Liver (tissue), 8 donors: ENCODE measurements at regions not wholly inside any gene's neighbourhood (a gene's known extent, or its start where the extent isn't known, plus 50 kb on each side); places are given as distances from the start of the nearest gene placed in this dataset.

ENCODE experiments used
- DNase-seq: peaks from one replicate; pipeline ENCODE4 v3.0.0-alpha.2; 2017; ENCODE audit warnings: low spot score
- H3K27ac ChIP-seq, 2 donors: one replicate each; pipeline ENCODE4 v1.7.0; 2013; ENCODE audit warnings: inconsistent platforms in 2 of 2, low read length in 2 of 2, control low read depth in 1 of 2, low read depth in 1 of 2, mild to moderate bottlenecking in 1 of 2
- H3K27me3 ChIP-seq, 4 donors: one replicate each; pipeline versions ENCODE4 v1.6.1 to v1.7.0; 2013; ENCODE audit warnings: low read length in 3 of 4, inconsistent platforms in 1 of 4, mild to moderate bottlenecking in 1 of 4, moderate library complexity in 1 of 4; ENCODE audit not compliant: control insufficient read depth in 4 of 4, insufficient read depth in 4 of 4
- H3K36me3 ChIP-seq, 4 donors: one replicate each; pipeline versions ENCODE4 v1.6.1 to v1.7.0; 2013; ENCODE audit warnings: low read length in 3 of 4, mild to moderate bottlenecking in 3 of 4, low read depth in 1 of 4, moderate library complexity in 1 of 4; ENCODE audit not compliant: control insufficient read depth in 4 of 4, insufficient read depth in 3 of 4
- H3K4me1 ChIP-seq, 4 donors: one replicate each; pipeline versions ENCODE4 v1.6.1 to v1.7.0; 2013; ENCODE audit warnings: low read length in 3 of 4, mild to moderate bottlenecking in 3 of 4, moderate library complexity in 1 of 4; ENCODE audit not compliant: control insufficient read depth in 4 of 4, insufficient read depth in 4 of 4
- H3K4me3 ChIP-seq, 3 donors: one replicate each; pipeline versions ENCODE4 v1.6.1 to v1.7.0; 2013; ENCODE audit warnings: low read length in 3 of 3, control low read depth in 1 of 3, low read depth in 1 of 3, mild to moderate bottlenecking in 1 of 3
- H3K9ac ChIP-seq, 2 donors: one replicate each; pipeline ENCODE4 v1.7.0; 2013; ENCODE audit warnings: low read length in 2 of 2, mild to moderate bottlenecking in 2 of 2, moderate library complexity in 2 of 2, control low read depth in 1 of 2, low read depth in 1 of 2
- H3K9me3 ChIP-seq, 4 donors: one replicate each; pipeline versions ENCODE4 v1.6.1 to v1.7.0; 2013; ENCODE audit warnings: low read length in 3 of 4; ENCODE audit not compliant: control insufficient read depth in 4 of 4
- CTCF ChIP-seq: fragments of 150-350 bp; IDR thresholded peaks from 2 replicates; pipeline ENCODE4 v1.5.1; 2017; ENCODE audit warnings: improper control_type of control experiment, low read depth, low read length; ENCODE audit not compliant: missing input control
- EGR1 ChIP-seq, 2 donors: IDR thresholded peaks; 2 replicates each; pipeline ENCODE4 v1.6.1; 2016 to 2018; ENCODE audit warnings: antibody characterized with exemption in 2 of 2, low read depth in 2 of 2
- FOXA1 ChIP-seq: IDR thresholded peaks from 2 replicates; pipeline ENCODE4 v1.6.1; 2016; ENCODE audit warnings: antibody characterized with exemption
- FOXA2 ChIP-seq: IDR thresholded peaks from 2 replicates; pipeline ENCODE4 v1.6.1; 2016; ENCODE audit warnings: antibody characterized with exemption
- GABPA ChIP-seq, 2 donors: IDR thresholded peaks in 1 of 2; conservative IDR thresholded peaks in 1 of 2; 2 replicates each; pipeline ENCODE4 v1.6.1; 2016; ENCODE audit warnings: antibody characterized with exemption in 2 of 2, mild to moderate bottlenecking in 1 of 2, moderate library complexity in 1 of 2
- HNF4A ChIP-seq, 2 donors: conservative IDR thresholded peaks; 2 replicates each; pipeline ENCODE4 v1.6.1; 2016; ENCODE audit warnings: antibody characterized with exemption in 2 of 2, mild to moderate bottlenecking in 2 of 2
- HNF4G ChIP-seq: IDR thresholded peaks from 2 replicates; pipeline ENCODE4 v1.6.1; 2016; ENCODE audit warnings: antibody characterized with exemption
- JUND ChIP-seq, 2 donors: IDR thresholded peaks; 2 replicates each; pipeline ENCODE4 v1.6.1; 2016; ENCODE audit warnings: antibody characterized with exemption in 2 of 2
- MAX ChIP-seq: IDR thresholded peaks from 2 replicates; pipeline ENCODE4 v1.6.1; 2016; ENCODE audit warnings: antibody characterized with exemption
- NR2F2 ChIP-seq: IDR thresholded peaks from 2 replicates; pipeline ENCODE4 v1.6.1; 2016; ENCODE audit warnings: antibody characterized with exemption
- RAD21 ChIP-seq, 2 donors: IDR thresholded peaks; 2 replicates each; pipeline ENCODE4 v1.6.1; 2016; ENCODE audit warnings: antibody characterized with exemption in 2 of 2, mild to moderate bottlenecking in 2 of 2
- REST ChIP-seq: IDR thresholded peaks from 2 replicates; pipeline ENCODE4 v1.6.1; 2016; ENCODE audit warnings: antibody characterized with exemption, mild to moderate bottlenecking
- RXRA ChIP-seq, 2 donors: IDR thresholded peaks; 2 replicates each; pipeline ENCODE4 v1.6.1; 2017 to 2018; ENCODE audit warnings: antibody characterized with exemption in 2 of 2, mild to moderate bottlenecking in 1 of 2
- SP1 ChIP-seq: IDR thresholded peaks from 2 replicates; pipeline ENCODE4 v1.6.1; 2018; ENCODE audit warnings: antibody characterized with exemption, mild to moderate bottlenecking
- TAF1 ChIP-seq: conservative IDR thresholded peaks from 2 replicates; pipeline ENCODE4 v1.6.1; 2016; ENCODE audit warnings: antibody characterized with exemption, mild to moderate bottlenecking
- YY1 ChIP-seq: IDR thresholded peaks from 2 replicates; pipeline ENCODE4 v1.6.1; 2016; ENCODE audit warnings: antibody characterized with exemption, mild to moderate bottlenecking
- ZBTB33 ChIP-seq: IDR thresholded peaks from 2 replicates; pipeline ENCODE4 v1.6.1; 2016; ENCODE audit warnings: antibody characterized with exemption
- WGBS: extraction: QIAGEN DNeasy Blood & Tissue Kit; methylation state at CpG from one replicate; pipeline ENCODE4 v1.1.7; 2013; 5-methylcytosine and 5-hydroxymethylcytosine counted together
- TF ChIP-seq, protein P1 (sequence below): IDR thresholded peaks from 2 replicates; pipeline ENCODE4 v1.6.1; 2016; ENCODE audit warnings: antibody characterized with exemption
- donor health status: healthy.
- donor health status: healthy.
- donor health status: healthy.
- donor health status: healthy.
- donor health status: healthy.

DNA sequence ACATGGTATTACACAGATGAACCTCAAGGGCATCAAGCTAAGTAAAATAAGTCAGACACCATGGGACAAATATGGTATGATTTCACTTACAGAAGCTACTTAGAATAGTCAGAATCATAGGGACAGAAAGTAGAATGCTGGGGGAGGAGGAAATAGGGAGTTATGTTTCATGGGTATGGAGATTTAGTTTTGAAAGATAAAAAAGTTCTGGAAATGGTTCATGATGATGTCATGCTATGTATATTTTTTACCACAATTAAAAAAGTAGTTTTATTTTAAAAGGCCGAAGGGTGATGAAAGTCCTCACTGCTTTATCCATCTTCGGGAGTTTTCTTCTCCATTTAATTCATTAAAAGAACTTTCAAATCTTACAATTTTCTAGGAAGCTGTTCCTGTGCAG lies 181.9 kb downstream of the CALCRL start:
- Histone ChIP-seq H3K9ac (no peak overlapping the region), H3K36me3 (no peaks in the 10 kb centered on the region), H3K4me3 (no peak overlapping the region), H3K4me1 (no peaks in the 10 kb centered on the region), H3K27ac (no peak overlapping the region), H3K27me3 (no peaks in the 10 kb centered on the region), H3K9me3 (no peaks in the 10 kb centered on the region)
- no peak for TF ChIP-seq NR2F2
- DNase-seq: no peak
- 85% methylated on average over 2 of the region's 2 CpGs for WGBS

- Histone ChIP-seq H3K4me3 (no peak overlapping the region), H3K27ac (no peak overlapping the region), H3K9me3 (no peaks in the 10 kb centered on the region), H3K9ac (no peak overlapping the region), H3K27me3 (no peaks in the 10 kb centered on the region), H3K4me1 (no peaks in the 10 kb centered on the region), H3K36me3 (no peaks in the 10 kb centered on the region)
- DNase-seq: no peak
- WGBS: 26% methylated on average over 1 of the region's 1 CpG
- TF ChIP-seq FOXA2 (no peak), YY1 (no peak), SP1 (no peak), ZBTB33 (no peak), HNF4G (no peak), JUND (IDR thresholded peaks at IDR 0.05) (no peak), RAD21 (IDR thresholded peaks at IDR 0.05) (no peak), GABPA (IDR thresholded peaks at IDR 0.05 in 1 of 2, conservative IDR thresholded peaks at IDR 0.05 in 1 of 2) (no peak), HNF4A (conservative IDR thresholded peaks at IDR 0.05) (no peak), RXRA (IDR thresholded peaks at IDR 0.05) (no peak), MAX (no peak), CTCF (no peak), FOXA1 (no peak), NR2F2 (no peak), REST (no peak), EGR1 (IDR thresholded peaks at IDR 0.05; ENCODE audit: low read depth in 2 of 2) (no peak), TAF1 (no peak)
- TF ChIP-seq, protein P1, sequence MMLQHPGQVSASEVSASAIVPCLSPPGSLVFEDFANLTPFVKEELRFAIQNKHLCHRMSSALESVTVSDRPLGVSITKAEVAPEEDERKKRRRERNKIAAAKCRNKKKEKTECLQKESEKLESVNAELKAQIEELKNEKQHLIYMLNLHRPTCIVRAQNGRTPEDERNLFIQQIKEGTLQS: no peak
Observed at GRCh38 chr2:187264612-187265011, 183.4 kb downstream of the CALCRL start.
